ENCODE measurements at regions not wholly inside any gene's neighbourhood (a gene's known extent, or its start where the extent isn't known, plus 50 kb on each side); places are given as distances from the start of the nearest gene placed in this dataset.

GRCh38 chr2:13102397-13103063, 385.8 kb downstream of the TRIB2 start:
- no peak for TF ChIP-seq CTCF (IDR thresholded peaks at IDR 0.05)
- no peak for TF ChIP-seq POLR2A (IDR thresholded peaks at IDR 0.05)

Data from right lobe of liver (tissue), 4 donors.